SK-N-DZ (cell line): ENCODE measurements at regions not wholly inside any gene's neighbourhood (a gene's known extent, or its start where the extent isn't known, plus 50 kb on each side); places are given as distances from the start of the nearest gene placed in this dataset.
"Not testable (repeated sequence)": the region's sequence is repeated elsewhere in the genome, so short reads cannot be mapped to it uniquely, and the experiment has no call there.

ENCODE experiments used
- DNase-seq: peaks from one replicate; pipeline ENCODE4 v3.0.0-alpha.2; 2015; ENCODE audit warnings: low spot score

DNA sequence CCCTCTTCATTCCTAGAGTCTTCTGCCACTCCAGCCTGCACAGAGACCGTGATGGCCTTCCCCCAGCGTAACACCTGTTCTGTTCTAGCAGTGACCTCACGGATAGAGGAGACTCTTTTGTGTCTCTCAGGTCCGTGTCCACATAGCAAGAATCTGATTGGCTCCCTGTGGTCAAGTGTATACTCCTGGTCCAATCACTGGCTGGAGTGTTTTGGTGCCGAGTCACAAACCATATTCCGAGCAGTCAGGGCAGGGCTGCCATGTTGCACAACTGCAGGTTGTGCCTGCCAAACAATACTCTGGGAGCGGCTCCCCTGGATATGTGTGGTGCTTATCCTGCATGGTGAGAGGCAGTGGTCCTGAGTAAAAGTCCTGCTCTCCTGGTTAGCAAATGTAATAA is 402.4 kb downstream of the KCNRG start:
- DNase-seq: no peak

DNA sequence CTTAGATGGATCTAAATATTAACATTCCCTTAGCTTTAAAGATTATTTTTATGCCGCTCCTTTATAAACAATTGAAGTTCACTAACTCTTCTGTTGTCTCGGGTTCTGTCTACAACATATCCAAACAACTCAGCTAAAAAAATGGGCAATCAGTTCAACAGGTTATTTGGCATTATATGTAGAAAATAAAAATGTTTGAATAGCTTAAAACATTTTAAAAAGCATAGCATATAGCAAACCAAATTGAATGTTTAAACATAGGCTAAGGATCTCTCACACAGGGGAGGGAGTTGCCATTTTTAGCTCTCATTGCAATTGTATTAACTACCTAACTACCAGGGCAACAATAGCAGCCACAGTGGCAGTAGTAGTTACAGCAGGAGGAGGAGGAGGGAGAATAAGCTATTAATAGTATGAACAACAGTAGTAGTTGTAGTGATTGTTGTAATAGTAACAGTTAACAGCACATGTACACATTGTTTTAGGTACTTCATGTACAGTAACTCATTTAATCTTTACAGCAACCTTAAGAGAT is 404.2 kb downstream of the KCNRG start:
- DNase-seq: no peak

DNA sequence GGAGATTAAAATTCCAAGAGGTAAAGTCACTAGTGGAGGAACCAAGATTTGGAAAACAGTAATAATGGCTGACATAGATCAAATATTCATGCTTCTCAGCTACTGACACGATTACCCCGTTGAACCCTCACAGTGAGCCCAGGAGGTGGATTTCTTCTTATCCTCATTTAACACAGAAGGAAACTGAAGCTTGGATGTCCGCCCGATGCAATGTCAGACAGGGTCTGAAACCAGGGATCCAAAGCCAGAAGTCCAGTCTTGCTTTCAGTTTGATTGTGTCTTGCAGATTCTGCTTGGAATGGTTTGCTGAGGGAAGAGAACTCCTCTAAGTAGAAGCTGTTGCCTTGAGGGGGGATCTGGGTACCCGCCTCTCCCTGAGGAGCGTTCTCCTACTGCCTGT is 404.7 kb downstream of the KCNRG start:
- no peak for DNase-seq

DNA sequence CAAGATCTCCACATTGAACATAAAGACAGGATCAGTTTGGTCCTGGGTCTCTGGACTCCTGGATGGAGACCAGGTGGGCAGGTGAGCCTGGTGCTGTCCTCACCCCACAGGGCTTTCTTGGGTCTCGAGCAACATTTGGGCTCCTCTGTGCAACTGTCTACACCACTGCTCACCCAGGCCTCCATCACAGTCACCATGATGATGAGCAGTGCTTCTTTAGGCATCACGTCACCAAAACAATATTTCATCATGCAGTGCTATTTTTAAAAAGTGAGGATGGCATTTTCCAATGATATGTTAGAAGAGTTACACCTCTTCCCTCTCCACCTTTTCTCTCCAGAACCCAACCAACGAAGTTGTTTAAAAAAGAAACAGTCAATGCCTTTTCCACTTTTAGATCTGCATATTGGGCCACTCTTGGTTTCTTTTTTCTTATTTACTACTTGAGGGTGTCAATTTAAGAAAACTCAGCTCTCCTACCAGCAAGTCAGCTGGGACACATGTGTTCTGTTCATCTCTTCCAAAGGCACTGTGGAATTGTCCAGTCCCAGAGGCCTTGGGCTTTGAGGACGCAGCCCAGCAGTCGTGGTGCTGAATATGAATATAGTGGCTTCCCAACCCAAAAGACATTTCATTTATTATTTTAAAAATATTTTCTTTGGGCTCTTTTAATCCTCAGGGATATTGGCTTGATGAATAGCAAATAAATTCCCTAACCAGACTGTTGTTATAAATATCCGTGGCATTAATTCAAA is 405.7 kb downstream of the KCNRG start:
- no peak for DNase-seq

DNA sequence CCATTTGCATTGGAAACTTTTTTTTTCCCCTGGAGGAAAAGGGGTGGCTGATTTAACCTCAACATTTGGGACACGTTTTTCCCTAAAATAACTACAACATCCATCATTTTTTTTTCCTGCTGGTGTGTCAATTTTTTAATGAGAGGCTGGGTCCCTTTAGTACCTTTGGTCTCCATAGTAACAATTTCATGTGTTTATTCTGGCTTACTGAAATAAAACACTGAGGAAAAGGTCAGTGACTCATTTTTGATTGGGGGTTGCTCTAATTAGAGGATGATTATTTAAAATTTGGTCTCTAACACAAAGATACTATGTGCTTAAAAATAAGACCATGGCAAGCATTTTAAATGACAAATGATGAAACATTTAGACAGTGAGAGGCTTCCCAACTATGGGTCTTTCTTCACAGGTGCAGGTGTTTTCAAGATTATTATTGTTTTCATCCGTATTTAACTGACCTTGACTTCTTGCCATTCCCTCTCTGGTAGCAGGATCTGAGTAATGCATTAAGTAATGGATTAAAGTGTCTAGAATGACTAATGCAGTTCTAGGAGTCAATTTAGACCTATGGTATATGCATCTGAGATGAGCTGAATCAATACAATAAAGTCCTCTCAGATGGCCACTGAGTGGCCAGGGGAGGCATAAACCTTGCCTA is 406.4 kb downstream of the KCNRG start:
- no peak for DNase-seq

DNA sequence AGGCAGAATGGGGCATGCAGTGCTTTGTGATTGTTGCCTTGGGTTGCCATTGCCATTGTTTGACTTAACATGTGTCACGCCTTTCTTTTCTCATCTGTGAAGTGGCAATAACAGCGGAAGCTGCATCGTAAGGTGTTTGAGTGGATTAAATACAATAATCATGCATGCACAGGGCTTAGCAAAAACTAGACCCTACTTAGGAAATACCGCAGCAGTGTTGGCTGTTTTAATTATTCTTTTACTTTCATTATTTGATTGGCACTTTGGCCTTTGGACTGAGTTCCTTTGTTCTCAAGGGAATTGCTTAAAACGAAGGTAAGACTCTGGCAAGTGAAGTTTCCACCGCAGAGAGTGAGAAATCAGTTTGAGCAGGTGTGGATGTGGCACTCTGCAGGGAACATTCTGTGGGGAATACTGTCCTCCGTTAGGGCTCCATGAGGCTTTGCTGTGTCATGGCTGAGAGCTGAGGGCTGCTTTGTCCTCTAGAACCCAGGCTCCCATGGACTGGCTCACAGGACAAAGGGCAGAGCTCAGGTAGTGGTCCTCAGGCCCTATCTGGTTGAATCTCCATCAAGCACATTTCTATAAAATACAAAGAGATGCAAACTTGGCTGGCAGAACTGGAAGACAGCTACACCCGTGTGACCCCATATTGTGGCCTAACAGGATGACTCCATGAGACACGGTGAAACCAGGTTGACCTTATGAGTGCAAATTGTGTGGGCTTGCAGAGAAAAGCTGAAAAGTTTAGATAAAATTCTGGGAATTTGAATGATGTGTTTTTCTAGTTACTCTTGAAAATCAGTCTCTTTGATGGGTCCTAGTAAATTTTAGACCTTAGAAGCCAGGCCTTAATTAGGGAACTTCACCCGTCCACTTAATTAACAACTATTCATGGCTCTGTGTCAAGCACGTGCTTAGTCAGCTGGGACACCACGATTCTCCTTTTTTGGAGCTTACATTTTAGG is 407.2 kb downstream of the KCNRG start:
- DNase-seq: no peak

DNA sequence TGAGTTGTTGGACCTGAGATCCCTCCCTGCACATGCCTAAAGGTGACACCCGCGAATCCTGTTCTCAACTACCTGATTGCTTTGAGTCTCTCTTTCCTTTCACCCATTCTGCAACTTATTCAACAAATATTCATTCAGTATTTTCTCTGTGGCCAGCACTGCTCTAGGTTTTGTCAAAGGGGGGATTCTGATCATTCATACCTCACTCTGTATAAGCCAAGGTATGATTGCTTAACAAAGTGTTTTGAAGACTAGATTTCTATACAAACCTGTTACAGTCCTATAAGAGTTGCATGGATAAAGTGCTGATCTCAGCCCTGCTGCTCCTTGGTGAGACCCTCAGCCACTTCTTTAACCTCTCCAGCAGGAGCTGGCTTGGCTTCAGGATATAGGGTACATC is 409.7 kb downstream of the KCNRG start:
- DNase-seq: no peak

DNA sequence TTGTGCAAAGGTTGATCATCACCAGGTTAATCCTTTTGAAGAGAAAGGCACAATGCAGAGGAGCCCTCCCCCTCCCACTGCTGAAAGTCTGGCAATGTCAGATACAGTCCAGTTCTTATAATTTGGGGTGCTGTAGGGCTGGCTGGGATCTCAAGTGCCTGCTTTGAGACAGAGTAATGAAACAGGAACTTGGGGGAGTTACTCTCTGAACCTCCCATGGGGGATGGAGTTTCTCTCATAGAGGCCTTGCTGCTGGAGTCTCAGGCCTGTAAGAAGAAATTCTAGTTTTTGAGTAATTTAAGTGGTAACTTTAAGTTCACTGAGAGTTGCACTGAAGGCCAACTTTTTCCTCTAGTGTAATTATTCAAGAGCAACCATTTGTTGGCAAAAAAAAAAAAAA is 410.5 kb downstream of the KCNRG start:
- DNase-seq: no peak

DNA sequence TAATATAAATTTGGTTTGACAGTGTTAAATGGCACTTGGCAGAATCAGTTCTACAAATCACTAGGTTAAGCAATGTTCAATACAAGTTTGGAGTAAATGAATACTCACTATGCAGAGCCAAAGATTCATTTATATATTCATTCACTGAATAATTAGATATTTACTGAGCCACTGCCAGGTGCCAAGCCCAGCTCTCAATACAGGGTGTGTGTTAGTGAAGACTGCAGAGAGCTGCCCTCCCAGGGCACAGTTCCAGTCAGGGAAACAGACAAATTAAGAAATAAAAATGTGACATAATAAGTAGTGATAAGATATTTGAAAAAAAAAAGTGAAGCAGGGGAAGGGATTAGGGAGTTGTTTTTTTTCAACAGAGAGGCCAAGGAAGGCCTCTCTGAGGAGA is 411.7 kb downstream of the KCNRG start:
- DNase-seq: no peak

DNA sequence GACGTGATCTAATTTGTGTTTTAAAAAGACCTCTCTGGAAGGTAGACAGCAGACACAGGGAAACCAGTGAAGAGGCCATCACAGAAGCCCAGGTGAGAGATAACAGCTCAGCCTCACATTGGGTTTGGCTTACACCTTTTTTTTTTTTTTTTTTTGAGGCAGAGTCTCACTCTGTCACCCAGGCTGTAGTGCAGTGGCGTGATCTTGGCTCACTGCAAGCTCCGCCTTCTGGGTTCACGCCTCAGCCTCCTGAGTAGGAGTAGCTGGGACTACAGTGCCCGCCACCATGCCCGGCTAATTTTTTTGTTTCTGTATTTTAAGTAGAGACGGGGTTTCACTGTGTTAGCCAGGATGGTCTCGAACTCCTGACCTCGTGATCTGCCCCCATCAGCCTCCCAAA is 412.3 kb downstream of the KCNRG start:
- DNase-seq: not testable (repeated sequence)

DNA sequence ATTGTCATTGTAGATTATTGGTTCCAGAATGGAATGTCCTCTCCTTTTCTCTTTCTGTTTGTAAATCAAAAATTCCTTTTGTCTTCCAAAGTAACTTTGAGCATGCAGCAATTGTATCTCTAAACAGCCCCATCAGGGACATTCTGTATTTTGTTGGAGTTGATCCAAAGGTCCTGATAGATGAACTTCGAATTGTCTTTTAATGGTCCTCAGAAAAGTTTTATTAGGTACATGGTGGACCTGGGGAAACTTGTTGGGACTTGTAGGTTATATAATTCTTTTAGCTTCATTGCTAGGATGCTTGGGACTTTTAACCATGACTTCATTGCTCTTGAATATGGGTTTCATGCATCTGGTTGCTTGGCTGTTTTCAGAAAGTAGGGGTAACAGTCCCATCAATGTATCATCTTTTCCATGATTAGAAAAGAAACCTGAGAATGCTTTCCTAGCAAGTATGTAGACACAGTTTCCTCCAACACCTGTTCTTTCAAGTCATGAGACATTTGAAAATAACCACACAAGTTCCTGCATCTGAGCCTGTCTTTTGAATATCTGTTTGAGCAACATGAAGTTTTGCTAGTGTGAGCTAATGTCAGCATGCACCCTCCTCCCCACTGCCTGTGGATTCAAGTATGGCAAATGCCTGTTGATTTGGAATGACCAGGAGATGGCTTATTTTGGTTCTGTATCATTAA is 413.1 kb downstream of the KCNRG start:
- DNase-seq: no peak

DNA sequence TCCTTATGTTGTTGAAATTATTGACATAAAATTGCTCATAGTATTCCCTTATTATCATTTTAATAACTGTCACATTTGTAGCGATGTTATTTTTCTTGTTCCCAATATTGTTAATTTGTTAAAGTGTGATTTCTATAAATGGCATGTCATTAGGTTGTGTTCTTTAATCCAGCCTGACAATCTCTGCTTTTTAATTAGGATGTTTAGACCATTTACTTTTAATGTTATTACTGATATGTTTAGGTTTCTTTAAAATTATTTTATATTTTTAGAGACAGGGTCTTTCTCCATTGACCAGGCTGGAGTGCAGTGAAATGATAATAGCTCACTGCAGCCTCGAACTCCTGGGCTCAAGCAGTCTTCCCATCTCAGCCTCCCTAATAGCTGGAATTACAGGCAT is 408.5 kb downstream of the DLEU7 start:
- no peak for DNase-seq

DNA sequence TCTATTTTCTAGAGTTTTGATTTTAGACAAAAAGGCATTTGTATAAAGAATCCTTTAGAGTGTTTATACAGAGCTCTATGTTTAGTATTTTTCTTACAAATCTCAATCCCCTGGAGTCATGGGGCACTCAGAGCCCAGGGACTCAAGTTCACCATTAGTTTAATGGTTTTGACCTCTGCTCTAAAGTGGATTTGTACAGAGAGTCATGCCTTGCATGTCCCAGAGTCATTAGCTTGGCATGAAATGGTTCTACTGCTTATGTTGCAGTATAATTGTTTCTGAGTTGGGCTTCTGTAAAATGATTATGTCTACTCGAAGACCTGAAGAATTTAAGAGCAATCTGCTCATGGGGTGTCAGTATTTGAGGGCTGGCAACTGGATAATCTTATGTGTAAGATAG is 406.2 kb downstream of the DLEU7 start:
- DNase-seq: no peak

DNA sequence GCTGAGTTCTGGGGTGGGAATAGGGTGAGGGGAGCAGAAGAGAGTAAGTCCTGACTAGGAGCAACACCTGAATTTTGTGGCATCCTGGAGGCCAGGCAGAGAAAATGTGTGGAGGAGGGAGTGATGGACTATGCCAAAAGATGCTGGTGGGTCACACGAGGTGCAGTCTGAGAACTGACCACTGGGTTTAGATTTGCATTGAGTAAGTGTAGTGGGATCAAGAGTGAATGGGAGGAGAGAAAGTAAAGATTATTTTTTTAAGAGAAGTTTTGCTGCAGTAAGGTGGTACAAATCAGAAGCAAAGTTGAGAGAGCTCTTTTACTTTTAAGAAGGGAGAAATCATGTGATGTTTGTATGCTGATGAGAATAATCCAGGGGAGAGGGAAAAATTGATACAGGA is 405.1 kb downstream of the DLEU7 start:
- no peak for DNase-seq

DNA sequence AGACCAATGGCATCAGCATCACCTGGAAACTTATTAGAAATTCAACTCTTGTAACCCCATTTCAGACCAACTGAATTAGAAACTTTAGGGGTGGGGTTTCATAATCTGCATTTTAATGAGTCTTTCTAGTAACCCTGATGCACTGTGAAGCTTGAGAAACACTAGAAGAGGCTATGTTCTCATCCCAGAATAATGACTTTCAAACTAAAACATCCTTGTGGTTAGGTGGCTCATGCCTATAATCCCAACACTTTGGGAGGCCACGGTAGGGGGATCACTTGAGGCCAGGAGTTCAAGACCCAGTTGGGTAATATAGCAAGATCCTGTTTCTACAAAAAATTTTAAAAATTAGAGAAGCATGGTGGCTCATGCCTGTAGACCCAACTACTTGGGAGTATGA is 402.4 kb downstream of the DLEU7 start:
- DNase-seq: no peak

DNA sequence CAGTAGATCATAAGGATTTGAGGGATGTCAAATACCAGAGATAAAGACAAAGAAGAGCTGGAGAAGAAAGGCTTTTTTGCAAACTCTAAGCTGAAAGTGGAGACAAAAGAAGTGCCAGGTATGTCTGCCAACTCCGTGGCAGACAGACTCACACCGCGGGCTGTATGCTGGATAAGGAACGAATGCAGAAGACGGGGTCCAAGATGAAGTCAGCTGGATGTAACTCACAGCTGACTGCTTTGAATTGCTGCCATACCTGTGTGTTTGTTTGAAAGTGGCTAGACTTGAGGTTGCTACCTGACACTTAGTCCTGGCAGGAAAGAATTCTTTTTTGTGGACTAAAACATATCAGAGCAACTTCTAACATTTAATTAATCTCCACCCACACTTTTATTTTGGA is 398.8 kb downstream of the DLEU7 start:
- no peak for DNase-seq

DNA sequence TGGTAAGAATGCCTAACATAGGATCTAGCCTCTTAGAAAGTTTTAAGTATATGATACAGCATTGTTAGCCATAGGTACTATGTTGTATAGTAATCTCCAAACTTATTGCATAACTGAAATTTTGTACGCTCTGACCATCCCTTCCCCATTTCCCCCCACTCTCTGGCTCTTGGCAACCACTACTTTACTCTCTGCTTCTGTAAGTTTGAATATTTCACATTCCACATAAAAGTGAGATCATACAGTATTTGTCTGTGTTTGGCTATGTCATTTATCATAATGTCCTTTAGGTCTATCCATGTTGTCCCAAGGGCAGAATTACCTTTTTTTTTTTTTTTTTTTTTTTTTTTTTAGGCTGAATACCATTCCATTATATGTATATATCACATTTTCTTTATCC is 396.9 kb downstream of the DLEU7 start:
- DNase-seq: no peak

DNA sequence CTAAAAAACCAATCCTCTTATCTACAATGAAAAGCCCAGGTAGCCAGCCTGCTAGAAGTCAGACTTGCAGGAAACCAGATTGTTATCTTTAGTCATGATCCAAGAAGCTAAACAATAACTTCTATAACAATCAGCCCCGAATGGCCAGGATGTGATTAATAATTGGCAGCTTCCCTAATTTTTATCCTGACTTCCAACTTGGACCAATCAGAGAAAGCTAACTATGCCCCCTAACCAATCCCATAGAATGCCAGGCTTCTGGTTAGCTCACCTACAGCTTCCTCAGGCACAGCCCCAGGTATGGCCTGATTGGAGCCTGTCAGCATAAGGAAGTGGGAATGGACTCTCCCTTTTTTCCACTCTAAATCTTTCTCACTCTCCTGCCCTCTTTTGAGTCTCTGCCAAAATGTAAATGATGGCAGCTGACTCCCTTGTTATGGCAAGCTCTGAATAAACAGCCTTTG is 394.9 kb downstream of the DLEU7 start:
- no peak for DNase-seq

DNA sequence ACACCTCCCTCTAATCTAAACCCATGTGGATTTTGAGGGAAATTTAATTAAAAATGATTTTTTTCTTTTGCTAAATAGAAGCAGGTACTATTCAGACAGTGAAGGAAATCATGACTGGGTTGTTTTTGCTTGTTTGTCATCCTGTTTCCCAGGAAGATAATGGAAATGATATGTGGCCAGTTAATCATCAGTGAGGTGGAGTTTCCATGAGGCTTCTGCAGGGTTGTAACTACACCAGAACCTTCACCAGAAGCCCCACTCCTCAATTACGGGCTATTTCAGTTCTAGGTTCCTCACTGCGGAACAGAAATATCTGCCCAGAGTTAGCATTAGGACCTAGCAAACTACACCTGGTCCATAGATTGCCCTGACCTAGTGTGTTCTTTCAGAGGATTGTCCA is 394.0 kb downstream of the DLEU7 start:
- no peak for DNase-seq

DNA sequence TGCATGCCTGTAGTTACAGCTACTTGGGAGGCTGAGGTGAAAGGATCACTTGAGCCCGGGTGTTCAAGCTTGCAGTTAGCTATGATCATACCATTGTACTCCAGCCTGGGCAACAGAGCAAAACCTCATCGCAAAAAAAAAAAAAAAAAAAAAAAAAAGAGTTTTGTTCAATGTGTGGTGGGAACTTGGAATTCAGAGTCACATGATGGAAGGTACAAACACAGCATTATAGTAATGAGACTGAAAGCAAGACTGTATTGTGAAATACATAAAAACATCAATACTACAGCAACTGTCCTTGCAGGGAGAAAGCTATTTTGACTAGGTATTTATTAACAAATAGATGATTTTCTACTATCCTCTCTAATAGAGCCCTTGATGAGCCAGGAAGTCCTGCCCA is 393.2 kb downstream of the DLEU7 start:
- no peak for DNase-seq

DNA sequence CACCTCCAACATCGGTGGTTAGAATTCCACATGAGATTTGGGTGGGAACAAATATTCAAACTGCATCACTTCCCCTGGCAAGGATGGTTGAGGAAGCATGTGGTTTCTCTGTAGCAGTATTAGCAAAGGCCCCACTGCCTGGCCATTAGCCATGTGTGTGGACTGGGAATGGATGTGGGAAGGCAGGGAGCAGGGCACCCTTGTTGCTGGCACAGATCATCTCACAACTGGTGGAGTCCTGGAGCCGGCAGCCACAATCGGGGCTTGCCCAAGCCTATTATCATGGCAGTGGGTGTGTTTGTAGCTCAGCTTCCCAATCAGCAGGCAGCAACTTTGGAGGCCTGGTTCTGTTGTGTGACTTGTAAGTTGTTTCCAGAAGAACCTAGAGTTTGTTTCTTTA is 391.9 kb downstream of the DLEU7 start:
- no peak for DNase-seq
